ENCODE measurements at regions not wholly inside any gene's neighbourhood (a gene's known extent, or its start where the extent isn't known, plus 50 kb on each side); places are given as distances from the start of the nearest gene placed in this dataset.
A peak's percentile ranks its signal among the peaks of the same experiment; 100 is the strongest.

- DNase-seq (no peak), ATAC-seq (replicated peaks in 1 of 2) (no peak)
- Mint-ChIP-seq H3K4me1 (ENCODE audit: low read depth) (no peaks in the 10 kb centered on the region), H3K27me3 (ENCODE audit: low read depth) (peaks cover 6% of the 10 kb centered on the region), H3K4me3 (no peak overlapping the region), H3K36me3 (ENCODE audit: insufficient read depth in 2 of 2) (no peaks in the 10 kb centered on the region), H3K27ac (no peak overlapping the region), H3K9me3 (no peaks in the 10 kb centered on the region)
Observed at GRCh38 chr11:30125456-30125855, 105.4 kb upstream of the FSHB start.

GRCh38 chr11:30128269-30128932 is 102.4 kb upstream of the FSHB start:
- no peak for ATAC-seq (replicated peaks in 1 of 2)
- Mint-ChIP-seq H3K27me3 (ENCODE audit: low read depth) (peaks cover 6% of the 10 kb centered on the region), H3K36me3 (ENCODE audit: insufficient read depth in 2 of 2) (no peaks in the 10 kb centered on the region), H3K4me3 (no peak overlapping the region), H3K27ac (no peak overlapping the region), H3K4me1 (ENCODE audit: low read depth) (no peaks in the 10 kb centered on the region), H3K9me3 (no peaks in the 10 kb centered on the region)
- no peak for DNase-seq

- ATAC-seq (replicated peaks in 1 of 2) (no peak), DNase-seq (no peak)
- no peaks in the 10 kb centered on the region for H3K36me3 Mint-ChIP-seq (ENCODE audit: insufficient read depth in 2 of 2)
- no peak overlapping the region for H3K4me3 Mint-ChIP-seq
- H3K27ac Mint-ChIP-seq = no peak overlapping the region
- H3K4me1 Mint-ChIP-seq (ENCODE audit: low read depth) = no peaks in the 10 kb centered on the region
- peaks cover 6% of the 10 kb centered on the region for H3K27me3 Mint-ChIP-seq (ENCODE audit: low read depth)
- H3K9me3 Mint-ChIP-seq = no peaks in the 10 kb centered on the region
Observed at GRCh38 chr11:30131535-30131934, 99.3 kb upstream of the FSHB start.

- no peaks in the 10 kb centered on the region for H3K36me3 Mint-ChIP-seq (ENCODE audit: insufficient read depth in 2 of 2)
- no peak for DNase-seq
- H3K4me3 Mint-ChIP-seq = no peak overlapping the region
- no peaks in the 10 kb centered on the region for H3K9me3 Mint-ChIP-seq
- ATAC-seq (replicated peaks in 1 of 2) = no peak
- H3K4me1 Mint-ChIP-seq (ENCODE audit: low read depth) = no peaks in the 10 kb centered on the region
- no peak overlapping the region for H3K27ac Mint-ChIP-seq
- peaks cover 2% of the 10 kb centered on the region for H3K27me3 Mint-ChIP-seq (ENCODE audit: low read depth)
Observed at GRCh38 chr11:30133281-30133680, 97.5 kb upstream of the FSHB start.

- no peaks in the 10 kb centered on the region for H3K36me3 Mint-ChIP-seq (ENCODE audit: insufficient read depth in 2 of 2)
- no peak overlapping the region for H3K27ac Mint-ChIP-seq
- DNase-seq (peak in 1 of 2 donors; percentile 5), ATAC-seq (replicated peaks in 1 of 2) (no peak)
- no peaks in the 10 kb centered on the region for H3K4me1 Mint-ChIP-seq (ENCODE audit: low read depth)
- H3K4me3 Mint-ChIP-seq = no peak overlapping the region
- peaks cover 12% of the 10 kb centered on the region for H3K27me3 Mint-ChIP-seq (ENCODE audit: low read depth)
- no peaks in the 10 kb centered on the region for H3K9me3 Mint-ChIP-seq
Observed at GRCh38 chr11:30143098-30143705, 87.6 kb upstream of the FSHB start.

GRCh38 chr11:30147293-30147692 is 83.5 kb upstream of the FSHB start:
- no peak for DNase-seq
- no peaks in the 10 kb centered on the region for H3K4me1 Mint-ChIP-seq (ENCODE audit: low read depth)
- H3K27ac Mint-ChIP-seq = no peak overlapping the region
- H3K36me3 Mint-ChIP-seq (ENCODE audit: insufficient read depth in 2 of 2) = no peaks in the 10 kb centered on the region
- ATAC-seq (replicated peaks in 1 of 2) = no peak
- H3K4me3 Mint-ChIP-seq = no peak overlapping the region
- H3K27me3 Mint-ChIP-seq (ENCODE audit: low read depth) = peaks cover 12% of the 10 kb centered on the region
- no peaks in the 10 kb centered on the region for H3K9me3 Mint-ChIP-seq

GRCh38 chr11:30149998-30150397 is 80.8 kb upstream of the FSHB start:
- Mint-ChIP-seq H3K27me3 (ENCODE audit: low read depth) (peaks cover 14% of the 10 kb centered on the region), H3K36me3 (ENCODE audit: insufficient read depth in 2 of 2) (no peaks in the 10 kb centered on the region), H3K4me3 (no peak overlapping the region), H3K9me3 (no peaks in the 10 kb centered on the region), H3K27ac (no peak overlapping the region), H3K4me1 (ENCODE audit: low read depth) (no peaks in the 10 kb centered on the region)
- ATAC-seq (replicated peaks in 1 of 2) (no peak), DNase-seq (no peak)

GRCh38 chr11:30150425-30150824 is 80.4 kb upstream of the FSHB start:
- DNase-seq = no peak
- Mint-ChIP-seq H3K27ac (no peak overlapping the region), H3K9me3 (no peaks in the 10 kb centered on the region), H3K4me1 (ENCODE audit: low read depth) (no peaks in the 10 kb centered on the region), H3K36me3 (ENCODE audit: insufficient read depth in 2 of 2) (no peaks in the 10 kb centered on the region), H3K4me3 (no peak overlapping the region), H3K27me3 (ENCODE audit: low read depth) (peaks cover 14% of the 10 kb centered on the region)
- no peak for ATAC-seq (replicated peaks in 1 of 2)

GRCh38 chr11:30153008-30153407 is 77.8 kb upstream of the FSHB start:
- DNase-seq = no peak
- Mint-ChIP-seq H3K4me1 (ENCODE audit: low read depth) (no peaks in the 10 kb centered on the region), H3K36me3 (ENCODE audit: insufficient read depth in 2 of 2) (no peaks in the 10 kb centered on the region), H3K9me3 (peaks cover 0 to 1% of the 10 kb centered on the region in 2 donors), H3K27ac (no peak overlapping the region), H3K27me3 (ENCODE audit: low read depth) (peaks cover 7% of the 10 kb centered on the region), H3K4me3 (no peak overlapping the region)
- ATAC-seq (replicated peaks in 1 of 2) = no peak

GRCh38 chr11:30155428-30155827 is 75.4 kb upstream of the FSHB start:
- no peak for ATAC-seq (replicated peaks in 1 of 2)
- DNase-seq = no peak
- Mint-ChIP-seq H3K9me3 (peaks cover 0 to 1% of the 10 kb centered on the region in 2 donors), H3K4me1 (ENCODE audit: low read depth) (no peaks in the 10 kb centered on the region), H3K4me3 (no peak overlapping the region), H3K27me3 (ENCODE audit: low read depth) (peaks cover 7% of the 10 kb centered on the region), H3K27ac (no peak overlapping the region), H3K36me3 (ENCODE audit: insufficient read depth in 2 of 2) (no peaks in the 10 kb centered on the region)

GRCh38 chr11:30159546-30159945 is 71.3 kb upstream of the FSHB start:
- no peak overlapping the region for H3K4me3 Mint-ChIP-seq
- no peaks in the 10 kb centered on the region for H3K4me1 Mint-ChIP-seq (ENCODE audit: low read depth)
- DNase-seq (no peak), ATAC-seq (replicated peaks in 1 of 2) (no peak)
- H3K36me3 Mint-ChIP-seq (ENCODE audit: insufficient read depth in 2 of 2) = no peaks in the 10 kb centered on the region
- H3K27ac Mint-ChIP-seq = no peak overlapping the region
- no peaks in the 10 kb centered on the region for H3K27me3 Mint-ChIP-seq (ENCODE audit: low read depth)
- peaks cover 1 to 4% of the 10 kb centered on the region in 2 donors for H3K9me3 Mint-ChIP-seq

- Mint-ChIP-seq H3K27ac (no peak overlapping the region), H3K4me3 (no peak overlapping the region), H3K4me1 (ENCODE audit: low read depth) (no peaks in the 10 kb centered on the region)
Observed at GRCh38 chr11:30165652-30166051, 65.2 kb upstream of the FSHB start.

GRCh38 chr11:30171661-30172060 is 59.2 kb upstream of the FSHB start:
- no peak overlapping the region for H3K27ac Mint-ChIP-seq
- H3K27me3 Mint-ChIP-seq (ENCODE audit: low read depth) = no peaks in the 10 kb centered on the region
- peaks cover 1 to 2% of the 10 kb centered on the region in 2 donors for H3K9me3 Mint-ChIP-seq
- no peaks in the 10 kb centered on the region for H3K36me3 Mint-ChIP-seq (ENCODE audit: insufficient read depth in 2 of 2)
- DNase-seq (no peak), ATAC-seq (replicated peaks in 1 of 2) (no peak)
- no peaks in the 10 kb centered on the region for H3K4me1 Mint-ChIP-seq (ENCODE audit: low read depth)
- H3K4me3 Mint-ChIP-seq = no peak overlapping the region

More at GRCh38 chr11:30165652-30166051, 65.2 kb upstream of the FSHB start:
- Mint-ChIP-seq H3K9me3 (peaks cover 0 to 4% of the 10 kb centered on the region in 2 donors), H3K36me3 (ENCODE audit: insufficient read depth in 2 of 2) (no peaks in the 10 kb centered on the region), H3K27me3 (ENCODE audit: low read depth) (no peaks in the 10 kb centered on the region)
- DNase-seq (no peak), ATAC-seq (replicated peaks in 1 of 2) (no peak)

- ATAC-seq (replicated peaks in 1 of 2) = no peak
- no peaks in the 10 kb centered on the region for H3K36me3 Mint-ChIP-seq (ENCODE audit: insufficient read depth in 2 of 2)
- no peak for DNase-seq
- H3K4me1 Mint-ChIP-seq (ENCODE audit: low read depth) = no peaks in the 10 kb centered on the region
- H3K27me3 Mint-ChIP-seq (ENCODE audit: low read depth) = no peaks in the 10 kb centered on the region
- H3K4me3 Mint-ChIP-seq = no peak overlapping the region
- peaks cover 1 to 4% of the 10 kb centered on the region in 2 donors for H3K9me3 Mint-ChIP-seq
- H3K27ac Mint-ChIP-seq = no peak overlapping the region
Observed at GRCh38 chr11:30172158-30172557, 58.7 kb upstream of the FSHB start.

Data from activated T-cell treated with anti-CD3 and anti-CD28 coated beads, Interleukin-2, amount 50 U/mL, for 72 hours (primary cell).